ENCODE measurements at regions not wholly inside any gene's neighbourhood (a gene's known extent, or its start where the extent isn't known, plus 50 kb on each side); places are given as distances from the start of the nearest gene placed in this dataset.

GRCh38 chr14:101441710-101442109 lies 119.6 kb upstream of the DIO3 start:
- Histone ChIP-seq H3K4me3 (ENCODE audit: low read length) (no peak overlapping the region), H3K27ac (ENCODE audit: low read length) (no peak overlapping the region), H2AFZ (ENCODE audit: low read depth, low read length) (no peak overlapping the region), H3K9me2 (ENCODE audit: insufficient read depth, low read length) (no peaks in the 10 kb centered on the region), H3K4me2 (ENCODE audit: low read length) (no peak overlapping the region), H3K27me3 (ENCODE audit: insufficient read depth, low read depth, low read length) (no peaks in the 10 kb centered on the region), H3K9me3 (ENCODE audit: low read length) (no peaks in the 10 kb centered on the region), H4K20me1 (ENCODE audit: insufficient read depth) (no peaks in the 10 kb centered on the region), H3K9ac (ENCODE audit: low read length) (no peak overlapping the region), H3K79me2 (replicated peaks; ENCODE audit: insufficient read depth, low read length) (no peaks in the 10 kb centered on the region), H3F3A (ENCODE audit: insufficient read depth, low read length, poor library complexity, severe bottlenecking) (no peaks in the 10 kb centered on the region), H3K36me3 (ENCODE audit: insufficient read depth, low read length) (no peaks in the 10 kb centered on the region)
- no peak for TF ChIP-seq TAF1 (IDR thresholded peaks at IDR 0.05; ENCODE audit: low read depth)
- no peak for TF ChIP-seq MXI1 (conservative IDR thresholded peaks at IDR 0.05; ENCODE audit: poor library complexity, severe bottlenecking)
- no peak for TF ChIP-seq EP300 (conservative IDR thresholded peaks at IDR 0.05; ENCODE audit: poor library complexity, severe bottlenecking)
- no peak for TF ChIP-seq RAD21 (conservative IDR thresholded peaks at IDR 0.05)
- TF ChIP-seq EZH2 (IDR thresholded peaks at IDR 0.05; ENCODE audit: borderline replicate concordance, insufficient read depth, low read length, poor library complexity, severe bottlenecking): no peak
- TF ChIP-seq REST (IDR thresholded peaks at IDR 0.05; ENCODE audit: borderline replicate concordance): no peak
- TF ChIP-seq POLR2AphosphoS5 (IDR thresholded peaks at IDR 0.05): no peak
- no peak for TF ChIP-seq SMC3 (conservative IDR thresholded peaks at IDR 0.05; ENCODE audit: poor library complexity)

GRCh38 chr14:101442451-101442850 lies 118.8 kb upstream of the DIO3 start:
- H3K27me3 ChIP-seq (ENCODE audit: insufficient read depth, low read depth, low read length): no peaks in the 10 kb centered on the region
- no peak overlapping the region for H3K4me2 ChIP-seq (ENCODE audit: low read length)
- H3K4me3 ChIP-seq (ENCODE audit: low read length): no peak overlapping the region
- H3K79me2 ChIP-seq (replicated peaks; ENCODE audit: insufficient read depth, low read length): no peaks in the 10 kb centered on the region
- H4K20me1 ChIP-seq (ENCODE audit: insufficient read depth): no peaks in the 10 kb centered on the region
- no peak overlapping the region for H3K27ac ChIP-seq (ENCODE audit: low read length)
- no peaks in the 10 kb centered on the region for H3F3A ChIP-seq (ENCODE audit: insufficient read depth, low read length, poor library complexity, severe bottlenecking)
- no peaks in the 10 kb centered on the region for H3K36me3 ChIP-seq (ENCODE audit: insufficient read depth, low read length)
- H3K9ac ChIP-seq (ENCODE audit: low read length): no peak overlapping the region
- no peaks in the 10 kb centered on the region for H3K9me2 ChIP-seq (ENCODE audit: insufficient read depth, low read length)
- no peak overlapping the region for H2AFZ ChIP-seq (ENCODE audit: low read depth, low read length)
- TF ChIP-seq MXI1 (conservative IDR thresholded peaks at IDR 0.05; ENCODE audit: poor library complexity, severe bottlenecking): no peak
- no peak for TF ChIP-seq POLR2AphosphoS5 (IDR thresholded peaks at IDR 0.05)
- H3K9me3 ChIP-seq (ENCODE audit: low read length): no peaks in the 10 kb centered on the region

GRCh38 chr14:101444116-101444515 lies 117.2 kb upstream of the DIO3 start:
- no peaks in the 10 kb centered on the region for H3K9me2 ChIP-seq (ENCODE audit: insufficient read depth, low read length)
- H4K20me1 ChIP-seq (ENCODE audit: insufficient read depth): no peaks in the 10 kb centered on the region
- H2AFZ ChIP-seq (ENCODE audit: low read depth, low read length): no peak overlapping the region
- H3F3A ChIP-seq (ENCODE audit: insufficient read depth, low read length, poor library complexity, severe bottlenecking): no peaks in the 10 kb centered on the region
- H3K79me2 ChIP-seq (replicated peaks; ENCODE audit: insufficient read depth, low read length): no peaks in the 10 kb centered on the region
- H3K4me2 ChIP-seq (ENCODE audit: low read length): no peak overlapping the region
- no peaks in the 10 kb centered on the region for H3K9me3 ChIP-seq (ENCODE audit: low read length)
- no peak for TF ChIP-seq REST (IDR thresholded peaks at IDR 0.05; ENCODE audit: borderline replicate concordance)
- TF ChIP-seq TAF1 (IDR thresholded peaks at IDR 0.05; ENCODE audit: low read depth): no peak
- TF ChIP-seq EP300 (conservative IDR thresholded peaks at IDR 0.05; ENCODE audit: poor library complexity, severe bottlenecking): no peak
- no peak for TF ChIP-seq SMC3 (conservative IDR thresholded peaks at IDR 0.05; ENCODE audit: poor library complexity)
- TF ChIP-seq EZH2 (IDR thresholded peaks at IDR 0.05; ENCODE audit: borderline replicate concordance, insufficient read depth, low read length, poor library complexity, severe bottlenecking): no peak
- H3K27ac ChIP-seq (ENCODE audit: low read length): no peak overlapping the region
- H3K9ac ChIP-seq (ENCODE audit: low read length): no peak overlapping the region
- H3K4me3 ChIP-seq (ENCODE audit: low read length): no peak overlapping the region
- H3K27me3 ChIP-seq (ENCODE audit: insufficient read depth, low read depth, low read length): no peaks in the 10 kb centered on the region
- no peaks in the 10 kb centered on the region for H3K36me3 ChIP-seq (ENCODE audit: insufficient read depth, low read length)

Data from neural cell (in vitro differentiated cells).